ENCODE measurements at regions not wholly inside any gene's neighbourhood (a gene's known extent, or its start where the extent isn't known, plus 50 kb on each side); places are given as distances from the start of the nearest gene placed in this dataset.
"Not testable (repeated sequence)": the region's sequence is repeated elsewhere in the genome, so short reads cannot be mapped to it uniquely, and the experiment has no call there.

DNA sequence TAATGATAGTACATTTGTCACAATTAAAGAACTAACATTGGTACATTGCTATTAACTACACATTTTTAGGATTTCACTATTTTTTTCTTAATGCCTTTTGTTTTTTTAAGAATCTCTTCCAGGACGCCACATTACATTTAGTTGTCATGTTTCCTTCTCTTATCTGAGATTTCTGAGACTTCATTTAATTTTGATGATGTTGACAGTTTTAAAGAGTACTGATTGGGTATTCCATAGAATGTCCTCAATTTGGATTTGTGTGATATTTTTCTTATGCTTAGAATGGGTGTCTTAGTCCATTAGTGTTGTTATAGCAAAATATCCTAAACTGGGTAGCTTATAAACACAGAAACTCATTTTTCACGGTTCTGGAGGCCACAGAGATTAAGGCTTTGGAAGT lies 1095.5 kb upstream of the LCORL start:
- no peak for DNase-seq

DNA sequence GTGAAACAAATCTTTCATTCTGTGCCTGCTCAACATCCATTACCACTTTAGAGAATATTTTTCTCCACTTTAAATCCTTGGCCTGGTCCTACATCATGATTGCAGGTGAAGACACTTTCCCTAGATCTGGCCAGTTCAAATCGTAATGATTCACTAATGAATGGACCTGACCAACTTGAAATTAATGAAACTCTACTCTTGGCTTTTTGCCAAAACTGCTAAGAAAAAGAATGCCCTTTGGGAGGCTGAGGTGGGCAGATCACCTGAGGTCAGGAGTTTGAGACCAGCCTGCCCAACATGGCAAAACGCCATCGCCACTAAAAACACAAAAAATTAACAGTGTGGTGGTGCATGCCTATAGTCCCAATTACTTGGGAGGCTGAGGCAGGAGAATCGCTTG lies 1082.6 kb upstream of the LCORL start:
- no peak for DNase-seq

DNA sequence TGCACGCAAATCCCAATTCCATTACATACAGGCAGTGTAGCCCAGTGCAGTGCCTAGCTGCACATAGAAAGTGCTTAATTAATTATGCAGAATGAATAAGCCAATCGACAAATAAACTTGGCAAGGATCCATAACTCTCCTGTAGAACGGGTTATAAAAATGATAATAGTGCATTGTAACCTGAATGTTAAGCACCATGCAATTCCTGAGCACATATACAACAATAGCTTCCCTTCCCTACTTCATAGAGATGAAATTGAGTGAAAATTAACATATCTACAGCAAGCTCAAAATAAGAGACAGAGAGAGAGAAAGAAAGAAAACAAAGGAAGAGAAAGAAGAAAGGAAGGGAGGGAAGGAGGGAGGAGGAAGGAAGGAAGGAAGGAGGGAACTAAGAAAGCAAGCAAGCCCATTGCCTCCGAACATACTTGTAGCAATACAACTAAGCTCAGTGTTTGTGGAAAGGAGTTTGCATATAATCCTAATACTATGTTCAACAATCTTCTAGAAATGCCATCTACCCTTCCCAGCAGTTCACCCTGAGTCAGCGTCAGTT lies 1074.0 kb upstream of the LCORL start:
- DNase-seq: no peak

DNA sequence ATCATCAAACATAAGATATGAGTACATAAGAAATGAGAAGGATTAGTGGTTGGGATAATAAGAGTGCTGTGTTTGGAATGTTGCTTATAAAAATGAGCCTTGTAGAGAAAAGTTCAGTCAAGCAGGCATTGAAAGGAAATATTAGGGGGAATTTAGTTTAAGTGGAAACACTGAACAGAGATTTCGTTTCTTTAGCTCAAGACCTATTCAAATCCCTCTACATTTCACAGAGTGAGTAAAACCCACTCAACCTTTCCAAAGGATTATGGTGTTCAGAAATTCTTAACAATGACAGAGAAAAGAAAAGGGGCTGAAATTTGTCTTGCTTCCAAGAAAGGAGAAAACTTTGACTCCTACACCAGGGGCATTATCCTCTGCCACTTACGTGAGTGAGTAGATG lies 1072.4 kb upstream of the LCORL start:
- DNase-seq: no peak

DNA sequence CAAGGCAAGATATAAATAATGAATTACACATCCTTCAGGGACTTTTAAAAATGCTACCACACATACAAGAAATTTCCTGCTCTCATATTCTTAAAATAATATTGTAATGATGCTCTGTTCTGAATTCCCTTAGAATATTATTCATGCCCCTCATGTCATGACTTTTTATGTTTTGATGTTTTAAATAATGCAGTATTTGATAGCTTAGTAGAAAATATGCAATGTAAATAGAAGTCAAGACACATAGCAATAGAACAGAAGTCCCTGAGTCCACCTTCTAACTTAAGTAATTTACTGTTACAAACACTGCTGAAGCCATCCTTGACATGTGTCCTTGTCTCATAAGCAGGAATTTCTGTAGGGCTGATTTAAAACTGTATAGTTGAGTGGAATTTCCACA lies 1071.2 kb upstream of the LCORL start:
- no peak for DNase-seq

- DNase-seq: no peak
Measured at GRCh38 chr4:19074036-19074435, 1052.5 kb upstream of the LCORL start.

GRCh38 chr4:19063662-19064061 lies 1042.1 kb upstream of the LCORL start:
- DNase-seq: no peak

DNA sequence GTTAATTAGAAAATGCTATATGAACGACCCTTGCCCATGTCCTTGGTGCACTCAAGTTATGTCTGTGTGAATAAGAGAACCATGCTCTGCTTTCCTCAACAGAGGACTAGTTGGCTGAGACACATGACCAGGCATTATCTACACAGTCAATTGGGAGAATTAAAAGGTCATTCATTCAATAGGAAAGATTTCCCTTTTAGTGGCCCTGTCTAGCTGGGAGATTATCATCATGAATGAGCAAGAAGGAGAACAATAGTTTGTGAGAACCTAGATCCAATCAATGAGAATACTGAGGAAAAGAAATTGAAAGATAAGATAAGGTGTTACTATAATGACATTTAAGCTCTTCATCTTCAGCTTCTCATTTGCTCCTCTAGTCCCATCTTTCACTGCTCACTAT lies 1033.4 kb upstream of the LCORL start:
- DNase-seq: no peak

GRCh38 chr4:19051831-19052230 lies 1030.3 kb upstream of the LCORL start:
- DNase-seq: no peak

- no peak for DNase-seq
Measured at GRCh38 chr4:19047279-19047880, 1025.8 kb upstream of the LCORL start.

GRCh38 chr4:19039816-19040215 lies 1018.3 kb upstream of the LCORL start:
- DNase-seq: no peak

DNA sequence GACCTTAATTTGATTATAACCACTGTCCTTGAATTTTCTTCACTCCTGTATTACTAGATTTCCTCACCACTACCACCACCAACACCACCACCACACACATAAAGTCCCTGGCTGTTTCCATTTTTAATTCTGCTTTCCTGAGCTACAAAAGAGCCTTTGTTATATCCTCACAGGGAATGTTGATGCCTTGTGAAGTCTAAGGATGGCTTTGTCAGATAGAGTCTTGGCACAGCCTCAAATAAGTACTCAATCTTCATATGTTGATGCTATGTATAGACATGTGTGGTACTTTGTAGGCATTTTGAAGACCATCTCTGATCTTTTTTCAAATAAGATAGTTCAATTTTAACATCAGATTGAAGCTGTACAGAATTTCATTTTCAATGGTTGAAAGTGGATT lies 1016.7 kb upstream of the LCORL start:
- DNase-seq: no peak

- no peak for DNase-seq
Measured at GRCh38 chr4:19033816-19034733, 1012.5 kb upstream of the LCORL start.

DNA sequence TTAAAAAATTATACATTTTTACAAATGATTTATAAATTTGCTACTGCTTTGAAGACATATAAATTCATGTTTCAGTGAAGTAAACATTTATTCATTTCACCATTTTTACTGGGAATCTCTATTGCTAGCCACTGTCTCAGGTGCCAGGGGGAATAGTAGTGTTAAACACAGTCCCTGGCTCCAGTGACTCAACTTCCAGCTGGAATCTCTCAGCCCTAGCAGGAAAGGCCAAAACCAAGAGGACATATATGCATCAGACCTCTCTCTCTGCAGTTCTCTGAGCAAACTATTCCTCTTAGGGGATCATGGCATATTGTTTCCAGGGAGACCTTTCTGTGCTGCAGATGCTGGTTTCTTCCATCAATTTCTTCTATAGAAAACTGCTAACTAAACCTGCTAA lies 1009.0 kb upstream of the LCORL start:
- DNase-seq: no peak

GRCh38 chr4:19030048-19030447 lies 1008.5 kb upstream of the LCORL start:
- DNase-seq: no peak

DNA sequence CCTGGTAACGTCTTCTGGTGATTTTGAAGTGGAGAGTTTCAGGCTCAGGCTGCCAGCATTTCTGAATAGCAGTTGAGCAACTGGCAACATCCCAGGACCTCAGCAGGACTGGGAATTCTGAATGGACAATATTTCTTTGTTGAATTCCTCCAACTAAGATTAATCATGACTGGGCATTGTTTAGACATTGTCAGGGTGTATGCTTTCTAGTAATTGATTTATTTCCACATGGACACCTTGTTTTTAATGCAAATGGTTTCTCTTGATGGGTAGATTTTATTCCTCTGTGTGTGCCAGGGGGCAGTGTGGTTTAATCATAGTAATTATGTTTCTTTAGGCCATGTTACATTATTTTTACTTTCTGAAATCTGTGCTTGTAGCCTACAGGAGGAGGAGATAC lies 1004.7 kb upstream of the LCORL start:
- DNase-seq: no peak

GRCh38 chr4:19025031-19025430 lies 1003.5 kb upstream of the LCORL start:
- no peak for DNase-seq

DNA sequence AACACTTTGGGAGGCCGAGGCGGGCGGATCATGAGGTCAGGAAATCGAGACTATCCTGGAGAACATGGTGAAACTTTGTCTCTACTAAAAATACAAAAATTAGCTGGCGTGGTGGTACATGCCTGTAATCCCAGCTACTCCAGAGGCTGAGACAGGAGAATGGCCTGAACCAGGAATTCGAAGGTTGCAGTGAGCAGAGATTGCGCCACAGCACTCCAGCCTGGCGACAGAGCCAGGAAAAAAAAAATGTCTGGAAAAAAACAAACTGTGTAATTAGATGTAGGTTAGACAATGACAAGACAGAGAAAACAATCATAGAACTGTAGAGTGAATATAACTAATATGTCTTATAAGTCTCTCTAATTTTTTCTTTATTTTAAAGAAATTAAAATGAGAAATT lies 1002.5 kb upstream of the LCORL start:
- DNase-seq: no peak

DNA sequence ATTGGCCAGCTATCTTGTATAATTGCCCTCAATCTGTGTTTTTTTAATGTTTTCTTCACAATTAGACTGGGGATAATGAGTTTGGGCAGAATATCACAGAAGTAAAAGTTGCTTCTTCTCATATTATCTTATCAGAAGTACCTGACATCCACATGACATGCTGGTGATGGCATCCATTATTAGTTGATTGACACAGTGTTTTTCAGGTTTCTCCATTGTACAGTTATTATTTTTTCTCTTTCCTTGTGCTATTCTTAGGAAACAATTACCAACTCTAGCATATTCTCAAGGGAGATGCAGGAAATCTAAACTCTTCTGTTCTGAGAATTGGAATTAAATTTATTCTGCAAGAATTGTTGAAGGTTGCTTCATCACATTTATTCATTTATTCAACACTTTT lies 1000.1 kb upstream of the LCORL start:
- DNase-seq: no peak

DNA sequence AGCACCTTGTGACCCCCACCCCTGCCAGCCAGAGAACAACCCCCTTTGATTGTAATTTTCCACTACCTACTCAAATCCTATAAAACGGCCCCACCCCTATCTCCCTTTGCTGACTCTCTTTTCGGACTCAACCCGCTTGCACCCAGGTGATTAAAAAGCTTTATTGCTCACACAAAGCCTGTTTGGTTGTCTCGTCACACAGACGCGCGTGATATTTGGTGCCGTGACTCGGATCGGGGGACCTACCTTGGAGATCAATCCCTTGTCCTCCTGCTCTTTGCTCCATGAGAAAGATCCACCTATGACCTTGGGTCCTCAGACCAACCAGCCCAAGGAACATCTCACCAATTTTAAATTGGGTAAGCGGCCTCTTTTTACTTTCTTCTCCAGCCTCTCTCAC lies 995.0 kb upstream of the LCORL start:
- DNase-seq: not testable (repeated sequence)

GRCh38 chr4:19014594-19014993 lies 993.0 kb upstream of the LCORL start:
- DNase-seq: no peak

- no peak for DNase-seq
Measured at GRCh38 chr4:19010761-19011160, 989.2 kb upstream of the LCORL start.

DNA sequence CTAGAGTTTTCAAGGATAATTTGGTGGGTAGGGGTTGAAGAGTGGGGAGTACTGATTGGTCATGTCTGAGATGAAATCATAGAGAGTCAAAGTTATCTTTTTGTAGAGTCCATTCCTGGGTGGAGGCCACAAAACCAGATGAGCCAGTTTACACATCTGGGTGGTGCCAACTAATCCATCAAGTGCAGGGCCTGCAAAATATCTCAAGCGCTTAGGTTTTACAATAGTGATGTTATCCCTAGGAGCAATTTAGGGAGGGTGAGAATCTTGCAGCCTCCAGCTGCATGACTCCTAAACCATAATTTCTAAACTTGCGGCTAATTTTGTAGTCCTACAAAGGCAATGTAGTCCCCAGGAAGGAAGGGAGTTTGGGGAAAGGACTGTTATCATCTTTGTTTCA lies 988.3 kb upstream of the LCORL start:
- DNase-seq: no peak

DNA sequence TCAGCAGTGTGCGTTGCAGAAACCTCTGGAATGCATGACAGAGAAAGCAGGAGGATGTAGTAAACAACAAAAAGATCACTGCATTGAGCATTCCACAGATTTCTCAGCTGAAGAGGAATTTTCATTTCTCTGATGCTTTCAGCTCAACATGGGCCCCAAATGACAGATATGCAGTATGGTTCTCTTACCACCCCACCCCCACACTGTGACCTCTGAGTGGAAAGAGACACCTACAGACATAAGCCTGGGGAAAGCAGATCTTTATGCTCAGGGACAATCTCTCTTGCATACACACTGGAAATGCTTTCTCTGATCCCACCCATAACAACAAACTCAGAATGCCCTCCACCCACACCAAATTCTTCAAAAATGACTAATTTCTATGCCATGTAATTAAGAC lies 983.7 kb upstream of the LCORL start:
- no peak for DNase-seq
